ENCODE measurements at regions not wholly inside any gene's neighbourhood (a gene's known extent, or its start where the extent isn't known, plus 50 kb on each side); places are given as distances from the start of the nearest gene placed in this dataset.

DNA sequence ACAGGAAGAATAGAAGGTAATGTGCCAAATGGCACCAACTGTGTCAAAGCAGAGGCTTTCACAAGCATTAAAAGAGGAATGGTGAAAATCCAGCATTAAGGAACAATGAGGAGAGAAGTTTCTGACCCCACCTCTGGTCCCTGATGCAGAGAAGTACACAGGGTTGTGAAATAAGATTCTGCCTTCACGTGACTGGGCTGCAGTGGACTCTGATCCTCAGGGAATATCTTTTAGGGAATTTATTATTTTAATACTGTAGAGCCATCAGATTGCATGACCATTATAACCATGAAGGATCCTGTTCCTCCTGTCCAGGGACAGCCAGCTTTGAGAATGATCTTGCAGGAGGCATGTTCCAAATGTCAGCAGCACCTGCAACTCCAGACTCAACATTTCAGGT is 74.4 kb upstream of the FAR1 start:
- no peak for TF ChIP-seq CHD1 (IDR thresholded peaks at IDR 0.05; ENCODE audit: low read depth, low read length)
- no peak for TF ChIP-seq SIN3A (IDR thresholded peaks at IDR 0.05; ENCODE audit: low read depth, low read length)
- TF ChIP-seq, protein P1, sequence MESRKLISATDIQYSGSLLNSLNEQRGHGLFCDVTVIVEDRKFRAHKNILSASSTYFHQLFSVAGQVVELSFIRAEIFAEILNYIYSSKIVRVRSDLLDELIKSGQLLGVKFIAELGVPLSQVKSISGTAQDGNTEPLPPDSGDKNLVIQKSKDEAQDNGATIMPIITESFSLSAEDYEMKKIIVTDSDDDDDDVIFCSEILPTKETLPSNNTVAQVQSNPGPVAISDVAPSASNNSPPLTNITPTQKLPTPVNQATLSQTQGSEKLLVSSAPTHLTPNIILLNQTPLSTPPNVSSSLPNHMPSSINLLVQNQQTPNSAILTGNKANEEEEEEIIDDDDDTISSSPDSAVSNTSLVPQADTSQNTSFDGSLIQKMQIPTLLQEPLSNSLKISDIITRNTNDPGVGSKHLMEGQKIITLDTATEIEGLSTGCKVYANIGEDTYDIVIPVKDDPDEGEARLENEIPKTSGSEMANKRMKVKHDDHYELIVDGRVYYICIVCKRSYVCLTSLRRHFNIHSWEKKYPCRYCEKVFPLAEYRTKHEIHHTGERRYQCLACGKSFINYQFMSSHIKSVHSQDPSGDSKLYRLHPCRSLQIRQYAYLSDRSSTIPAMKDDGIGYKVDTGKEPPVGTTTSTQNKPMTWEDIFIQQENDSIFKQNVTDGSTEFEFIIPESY (IDR thresholded peaks at IDR 0.05): no peak
- TF ChIP-seq CREB1 (IDR thresholded peaks at IDR 0.05; ENCODE audit: low read depth): no peak
- no peak for TF ChIP-seq EZH2 (IDR thresholded peaks at IDR 0.05; ENCODE audit: borderline replicate concordance, control insufficient read depth, low read depth, low read length)
- no peak for TF ChIP-seq POLR2A (IDR thresholded peaks at IDR 0.05; ENCODE audit: low read depth, low read length)
- no peak for TF ChIP-seq CREM (IDR thresholded peaks at IDR 0.05; ENCODE audit: low read depth)
- TF ChIP-seq IKZF1 (conservative IDR thresholded peaks at IDR 0.05): no peak
- no peak for TF ChIP-seq TBL1XR1 (IDR thresholded peaks at IDR 0.05; ENCODE audit: low read depth, low read length)
- no peak for TF ChIP-seq ESRRA (IDR thresholded peaks at IDR 0.05; ENCODE audit: low read length)
- no peak for TF ChIP-seq SP1 (IDR thresholded peaks at IDR 0.05; ENCODE audit: low read depth, low read length)
- TF ChIP-seq, protein P2, sequence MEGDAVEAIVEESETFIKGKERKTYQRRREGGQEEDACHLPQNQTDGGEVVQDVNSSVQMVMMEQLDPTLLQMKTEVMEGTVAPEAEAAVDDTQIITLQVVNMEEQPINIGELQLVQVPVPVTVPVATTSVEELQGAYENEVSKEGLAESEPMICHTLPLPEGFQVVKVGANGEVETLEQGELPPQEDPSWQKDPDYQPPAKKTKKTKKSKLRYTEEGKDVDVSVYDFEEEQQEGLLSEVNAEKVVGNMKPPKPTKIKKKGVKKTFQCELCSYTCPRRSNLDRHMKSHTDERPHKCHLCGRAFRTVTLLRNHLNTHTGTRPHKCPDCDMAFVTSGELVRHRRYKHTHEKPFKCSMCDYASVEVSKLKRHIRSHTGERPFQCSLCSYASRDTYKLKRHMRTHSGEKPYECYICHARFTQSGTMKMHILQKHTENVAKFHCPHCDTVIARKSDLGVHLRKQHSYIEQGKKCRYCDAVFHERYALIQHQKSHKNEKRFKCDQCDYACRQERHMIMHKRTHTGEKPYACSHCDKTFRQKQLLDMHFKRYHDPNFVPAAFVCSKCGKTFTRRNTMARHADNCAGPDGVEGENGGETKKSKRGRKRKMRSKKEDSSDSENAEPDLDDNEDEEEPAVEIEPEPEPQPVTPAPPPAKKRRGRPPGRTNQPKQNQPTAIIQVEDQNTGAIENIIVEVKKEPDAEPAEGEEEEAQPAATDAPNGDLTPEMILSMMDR (IDR thresholded peaks at IDR 0.05 in 2 of 3, conservative IDR thresholded peaks at IDR 0.05 in 1 of 3; ENCODE audit: control insufficient read depth in 2 of 3, extremely low read depth in 1 of 3, insufficient read depth in 1 of 3, low read depth in 3 of 3, low read length in 3 of 3): no peak
- TF ChIP-seq TCF12 (IDR thresholded peaks at IDR 0.05; ENCODE audit: low read depth, low read length): no peak
- TF ChIP-seq YY1 (IDR thresholded peaks at IDR 0.05; ENCODE audit: low read depth, low read length): no peak
